Nephron (organoid): ENCODE measurements at regions not wholly inside any gene's neighbourhood (a gene's known extent, or its start where the extent isn't known, plus 50 kb on each side); places are given as distances from the start of the nearest gene placed in this dataset.

Experiments
- H3K27ac Mint-ChIP-seq, 3 experiments: 2 replicates each; pipeline ENCODE4 v1.8.0; 2020; ENCODE audit warnings: mixed read lengths in 3 of 3, mild to moderate bottlenecking in 2 of 3, moderate library complexity in 1 of 3
- H3K27me3 Mint-ChIP-seq: 2 replicates; pipeline ENCODE4 v1.8.0; 2021; ENCODE audit warnings: low read depth, mild to moderate bottlenecking, moderate library complexity, mixed read lengths
- H3K36me3 Mint-ChIP-seq: 2 replicates; pipeline ENCODE4 v1.8.0; 2020; ENCODE audit warnings: low read depth, mixed read lengths
- H3K4me1 Mint-ChIP-seq: 2 replicates; pipeline ENCODE4 v1.8.0; 2020; ENCODE audit warnings: mixed read lengths
- H3K4me3 Mint-ChIP-seq, 3 experiments: 2 replicates each; pipeline ENCODE4 v1.8.0; 2020; ENCODE audit warnings: mild to moderate bottlenecking in 3 of 3, mixed read lengths in 3 of 3, moderate library complexity in 2 of 3
- H3K9me3 Mint-ChIP-seq: 2 replicates; pipeline ENCODE4 v1.8.0; 2020; ENCODE audit warnings: mixed read lengths
- CTCF ChIP-seq, 3 experiments: fragments of 200-600 bp; sonication (generic); IDR thresholded peaks; one replicate each; pipeline ENCODE4 v1.5.0; 2021; ENCODE audit warnings: antibody characterized with exemption in 3 of 3; ENCODE audit not compliant: unreplicated experiment in 3 of 3

DNA sequence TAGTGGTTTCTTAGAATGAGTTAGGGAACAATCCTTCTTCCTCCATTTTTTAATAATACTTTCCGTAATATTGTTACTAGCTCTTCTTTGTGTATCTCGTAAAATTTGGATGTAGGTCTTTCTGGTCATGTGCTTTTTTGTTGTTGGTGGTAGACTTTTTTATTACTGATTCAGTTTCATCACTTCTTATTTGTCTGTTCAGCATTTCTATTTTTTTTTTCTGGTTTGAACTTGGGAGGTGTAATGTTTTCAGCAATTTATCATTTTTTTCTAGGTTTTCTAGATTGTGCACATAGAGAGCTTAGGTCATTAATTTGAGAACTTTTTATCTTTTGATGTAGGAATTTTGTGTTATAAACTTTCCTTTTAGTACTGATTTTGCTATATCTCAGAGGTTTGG, 1299.9 kb downstream of the FSCB start:
- Mint-ChIP-seq H3K4me3 (no peak overlapping the region), H3K27me3 (no peaks in the 10 kb centered on the region), H3K9me3 (no peaks in the 10 kb centered on the region), H3K4me1 (no peaks in the 10 kb centered on the region), H3K36me3 (no peaks in the 10 kb centered on the region), H3K27ac (no peak overlapping the region)
- TF ChIP-seq CTCF (IDR thresholded peaks at IDR 0.05; ENCODE audit: unreplicated experiment in 3 of 3) = no peak

DNA sequence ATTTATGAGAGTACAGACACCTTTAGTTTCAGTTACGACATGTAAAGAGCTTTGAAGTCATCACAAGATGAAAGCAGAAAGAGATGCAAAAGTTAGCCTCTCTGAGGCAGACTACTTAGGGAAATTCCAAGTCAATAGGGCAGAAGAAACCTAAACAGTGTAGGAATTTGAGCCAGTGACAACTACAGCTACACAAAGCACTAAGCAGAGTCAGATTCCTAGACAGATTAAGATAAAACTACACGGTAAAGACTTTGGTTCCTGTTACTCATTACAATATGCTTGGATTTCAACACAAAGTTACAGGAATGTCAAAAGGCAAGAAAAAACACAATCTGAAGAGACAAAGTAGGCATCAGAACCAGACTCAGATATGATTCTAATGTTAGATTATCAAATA, 1302.3 kb downstream of the FSCB start:
- H3K27me3 Mint-ChIP-seq = no peaks in the 10 kb centered on the region
- no peak overlapping the region for H3K27ac Mint-ChIP-seq
- no peaks in the 10 kb centered on the region for H3K4me1 Mint-ChIP-seq
- no peaks in the 10 kb centered on the region for H3K36me3 Mint-ChIP-seq
- H3K9me3 Mint-ChIP-seq = no peaks in the 10 kb centered on the region
- TF ChIP-seq CTCF (IDR thresholded peaks at IDR 0.05; ENCODE audit: unreplicated experiment in 3 of 3) = no peak
- H3K4me3 Mint-ChIP-seq = no peak overlapping the region

- Mint-ChIP-seq H3K9me3 (no peaks in the 10 kb centered on the region), H3K4me1 (no peaks in the 10 kb centered on the region), H3K27ac (no peak overlapping the region), H3K27me3 (no peaks in the 10 kb centered on the region), H3K4me3 (no peak overlapping the region), H3K36me3 (no peaks in the 10 kb centered on the region)
- TF ChIP-seq CTCF (IDR thresholded peaks at IDR 0.05; ENCODE audit: unreplicated experiment in 3 of 3) = no peak
Observed at GRCh38 chr14:43200519-43200918, 1306.6 kb downstream of the FSCB start.

GRCh38 chr14:43198465-43198864, 1308.6 kb downstream of the FSCB start:
- Mint-ChIP-seq H3K4me3 (no peak overlapping the region), H3K4me1 (no peaks in the 10 kb centered on the region), H3K9me3 (no peaks in the 10 kb centered on the region), H3K27me3 (no peaks in the 10 kb centered on the region), H3K36me3 (no peaks in the 10 kb centered on the region), H3K27ac (no peak overlapping the region)
- no peak for TF ChIP-seq CTCF (IDR thresholded peaks at IDR 0.05; ENCODE audit: unreplicated experiment in 3 of 3)

- TF ChIP-seq CTCF (IDR thresholded peaks at IDR 0.05; ENCODE audit: unreplicated experiment in 3 of 3) = no peak
- Mint-ChIP-seq H3K4me3 (no peak overlapping the region), H3K9me3 (peaks cover 10% of the 10 kb centered on the region), H3K4me1 (no peaks in the 10 kb centered on the region), H3K27me3 (no peaks in the 10 kb centered on the region), H3K27ac (no peak overlapping the region), H3K36me3 (no peaks in the 10 kb centered on the region)
Observed at GRCh38 chr14:43184540-43184939, 1322.5 kb downstream of the FSCB start.

GRCh38 chr14:43183916-43184315, 1323.2 kb downstream of the FSCB start:
- TF ChIP-seq CTCF (IDR thresholded peaks at IDR 0.05; ENCODE audit: unreplicated experiment in 3 of 3) = no peak
- no peaks in the 10 kb centered on the region for H3K36me3 Mint-ChIP-seq
- H3K9me3 Mint-ChIP-seq = peaks cover 4% of the 10 kb centered on the region
- H3K4me1 Mint-ChIP-seq = no peaks in the 10 kb centered on the region
- H3K27me3 Mint-ChIP-seq = no peaks in the 10 kb centered on the region
- H3K4me3 Mint-ChIP-seq = no peak overlapping the region
- H3K27ac Mint-ChIP-seq = no peak overlapping the region
